ENCODE measurements at regions not wholly inside any gene's neighbourhood (a gene's known extent, or its start where the extent isn't known, plus 50 kb on each side); places are given as distances from the start of the nearest gene placed in this dataset.

DNA sequence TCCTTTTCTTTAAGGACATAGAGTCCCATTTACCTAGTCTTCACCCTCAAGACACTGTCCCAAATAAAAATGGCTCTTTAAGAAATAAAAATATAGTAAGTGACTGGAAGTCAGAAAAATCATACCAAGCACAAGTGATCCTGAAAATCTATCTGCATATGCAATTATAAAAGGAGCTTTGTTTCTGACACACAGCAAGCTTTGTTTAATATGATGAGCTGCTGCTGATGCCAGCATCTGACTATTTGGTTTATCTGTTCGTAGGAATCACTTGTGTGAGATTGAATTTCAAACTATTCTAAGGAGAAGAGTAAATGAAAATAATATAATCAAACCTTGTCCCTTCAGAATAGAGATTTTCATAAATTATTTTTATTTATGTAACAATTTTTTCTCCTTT is 332.4 kb downstream of the PCDH7 start:
- TF ChIP-seq, protein P1, sequence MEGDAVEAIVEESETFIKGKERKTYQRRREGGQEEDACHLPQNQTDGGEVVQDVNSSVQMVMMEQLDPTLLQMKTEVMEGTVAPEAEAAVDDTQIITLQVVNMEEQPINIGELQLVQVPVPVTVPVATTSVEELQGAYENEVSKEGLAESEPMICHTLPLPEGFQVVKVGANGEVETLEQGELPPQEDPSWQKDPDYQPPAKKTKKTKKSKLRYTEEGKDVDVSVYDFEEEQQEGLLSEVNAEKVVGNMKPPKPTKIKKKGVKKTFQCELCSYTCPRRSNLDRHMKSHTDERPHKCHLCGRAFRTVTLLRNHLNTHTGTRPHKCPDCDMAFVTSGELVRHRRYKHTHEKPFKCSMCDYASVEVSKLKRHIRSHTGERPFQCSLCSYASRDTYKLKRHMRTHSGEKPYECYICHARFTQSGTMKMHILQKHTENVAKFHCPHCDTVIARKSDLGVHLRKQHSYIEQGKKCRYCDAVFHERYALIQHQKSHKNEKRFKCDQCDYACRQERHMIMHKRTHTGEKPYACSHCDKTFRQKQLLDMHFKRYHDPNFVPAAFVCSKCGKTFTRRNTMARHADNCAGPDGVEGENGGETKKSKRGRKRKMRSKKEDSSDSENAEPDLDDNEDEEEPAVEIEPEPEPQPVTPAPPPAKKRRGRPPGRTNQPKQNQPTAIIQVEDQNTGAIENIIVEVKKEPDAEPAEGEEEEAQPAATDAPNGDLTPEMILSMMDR (IDR thresholded peaks at IDR 0.05; ENCODE audit: low read length): no peak
- TF ChIP-seq EZH2 (IDR thresholded peaks at IDR 0.05; ENCODE audit: borderline replicate concordance, low read length): no peak

All from OCI-LY1 (cell line).